ENCODE measurements at regions not wholly inside any gene's neighbourhood (a gene's known extent, or its start where the extent isn't known, plus 50 kb on each side); places are given as distances from the start of the nearest gene placed in this dataset.
"Not testable (repeated sequence)": the region's sequence is repeated elsewhere in the genome, so short reads cannot be mapped to it uniquely, and the experiment has no call there.

- H3K9ac ChIP-seq (ENCODE audit: low read depth, low read length): no peak overlapping the region
- no peaks in the 10 kb centered on the region for H3K4me1 ChIP-seq (ENCODE audit: insufficient read depth, low read length)
- peaks cover 3% of the 10 kb centered on the region; the same call in 1 of the 2 replicates for H3K9me3 ChIP-seq (ENCODE audit: control insufficient read depth, insufficient read depth, low read length)
- H3K36me3 ChIP-seq (ENCODE audit: insufficient read depth, low read length): no peaks in the 10 kb centered on the region
Observed at GRCh38 chr10:28997734-28998133, 291.1 kb upstream of the LYZL1 start.

DNA sequence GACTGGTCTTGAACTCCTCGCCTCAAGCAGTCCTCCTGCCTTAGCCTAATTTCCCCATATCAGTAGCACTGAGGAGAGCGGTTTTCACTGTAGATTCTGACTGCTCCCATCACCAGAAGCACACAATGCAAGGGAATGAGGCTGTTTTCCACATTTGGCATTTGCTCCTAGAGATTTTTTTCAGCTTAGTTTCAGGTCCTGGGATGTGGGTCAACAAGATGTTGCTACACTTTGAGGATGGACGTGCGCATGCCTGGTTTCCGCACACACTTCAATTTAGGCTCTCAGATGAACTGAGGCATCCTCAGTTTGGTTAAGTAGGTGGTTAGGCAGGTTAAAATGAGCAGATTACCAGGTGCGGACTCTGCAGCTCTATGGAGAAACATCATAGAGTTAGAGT is 287.1 kb upstream of the LYZL1 start:
- no peaks in the 10 kb centered on the region for H3K4me1 ChIP-seq (ENCODE audit: insufficient read depth, low read length)
- peaks cover 3% of the 10 kb centered on the region; the same call in 1 of the 2 replicates for H3K9me3 ChIP-seq (ENCODE audit: control insufficient read depth, insufficient read depth, low read length)
- H3K9ac ChIP-seq (ENCODE audit: low read depth, low read length): no peak overlapping the region
- no peaks in the 10 kb centered on the region for H3K36me3 ChIP-seq (ENCODE audit: insufficient read depth, low read length)

DNA sequence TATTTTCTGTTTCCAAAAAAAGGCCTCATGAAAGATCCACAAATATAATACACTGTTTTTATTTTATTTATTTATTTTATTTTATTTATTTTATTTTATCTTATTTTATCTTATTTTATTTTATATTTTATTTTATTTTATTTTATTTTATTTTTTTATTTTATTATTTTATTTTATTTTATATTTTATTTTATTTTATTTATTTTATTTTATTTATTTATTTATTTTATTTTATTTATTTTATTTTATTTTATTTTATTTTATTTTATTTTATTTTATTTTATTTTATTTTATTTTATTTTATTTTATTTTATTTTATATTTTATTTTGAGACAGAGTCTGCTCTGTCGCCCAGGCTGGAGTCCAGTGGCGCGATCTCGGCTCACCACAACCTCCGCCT is 285.9 kb upstream of the LYZL1 start:
- H3K4me1 ChIP-seq (ENCODE audit: insufficient read depth, low read length); H3K9me3 ChIP-seq (ENCODE audit: control insufficient read depth, insufficient read depth, low read length); H3K36me3 ChIP-seq (ENCODE audit: insufficient read depth, low read length); H3K9ac ChIP-seq (ENCODE audit: low read depth, low read length): not testable (repeated sequence)

DNA sequence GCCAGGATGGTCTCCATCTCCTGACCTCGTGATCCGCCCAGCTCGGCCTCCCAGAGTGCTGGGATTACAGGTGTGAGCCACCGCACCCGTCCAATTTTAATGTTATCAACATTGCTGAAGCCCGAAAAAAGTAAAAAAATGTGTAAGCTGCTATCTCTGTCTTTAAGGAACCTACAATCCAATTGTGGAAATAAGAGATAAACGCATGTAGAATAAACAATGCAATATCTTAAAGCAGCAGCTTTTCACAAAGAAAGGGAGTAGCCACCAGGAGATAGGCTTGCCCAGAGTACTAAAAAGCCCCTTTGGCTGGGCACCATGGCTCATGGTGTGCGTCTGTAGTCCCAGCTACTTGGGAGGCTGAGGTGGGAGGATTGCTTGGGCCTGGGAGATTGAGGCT is 282.9 kb upstream of the LYZL1 start:
- H3K36me3 ChIP-seq (ENCODE audit: insufficient read depth, low read length): no peaks in the 10 kb centered on the region
- no peak overlapping the region for H3K9ac ChIP-seq (ENCODE audit: low read depth, low read length)
- H3K4me1 ChIP-seq (ENCODE audit: insufficient read depth, low read length): no peaks in the 10 kb centered on the region
- peaks cover 6% of the 10 kb centered on the region; the same call in 1 of the 2 replicates for H3K9me3 ChIP-seq (ENCODE audit: control insufficient read depth, insufficient read depth, low read length)

DNA sequence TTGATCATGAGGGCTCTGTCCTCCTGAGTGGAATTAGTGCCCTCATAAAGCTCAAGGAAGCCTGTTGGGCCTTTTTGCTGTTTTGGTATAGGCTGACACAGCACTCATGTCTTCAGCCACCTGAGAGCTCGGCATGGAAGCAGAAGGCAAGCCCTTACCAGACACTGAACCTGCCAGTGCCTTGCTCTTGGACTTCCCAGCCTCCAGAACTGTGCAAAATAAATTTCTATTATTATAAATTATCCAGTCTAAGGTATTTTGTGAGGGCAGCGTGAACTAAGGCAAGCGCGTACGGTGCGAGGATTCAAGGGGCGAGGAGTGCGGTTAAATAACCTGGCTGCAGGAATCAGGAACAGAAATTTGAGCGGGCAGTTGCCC is 281.5 kb upstream of the LYZL1 start:
- Histone ChIP-seq H3K36me3 (ENCODE audit: insufficient read depth, low read length) (no peaks in the 10 kb centered on the region), H3K4me1 (ENCODE audit: insufficient read depth, low read length) (no peaks in the 10 kb centered on the region), H3K9ac (ENCODE audit: low read depth, low read length) (no peak overlapping the region), H3K9me3 (ENCODE audit: control insufficient read depth, insufficient read depth, low read length) (peaks cover 6% of the 10 kb centered on the region; the same call in 1 of the 2 replicates)

DNA sequence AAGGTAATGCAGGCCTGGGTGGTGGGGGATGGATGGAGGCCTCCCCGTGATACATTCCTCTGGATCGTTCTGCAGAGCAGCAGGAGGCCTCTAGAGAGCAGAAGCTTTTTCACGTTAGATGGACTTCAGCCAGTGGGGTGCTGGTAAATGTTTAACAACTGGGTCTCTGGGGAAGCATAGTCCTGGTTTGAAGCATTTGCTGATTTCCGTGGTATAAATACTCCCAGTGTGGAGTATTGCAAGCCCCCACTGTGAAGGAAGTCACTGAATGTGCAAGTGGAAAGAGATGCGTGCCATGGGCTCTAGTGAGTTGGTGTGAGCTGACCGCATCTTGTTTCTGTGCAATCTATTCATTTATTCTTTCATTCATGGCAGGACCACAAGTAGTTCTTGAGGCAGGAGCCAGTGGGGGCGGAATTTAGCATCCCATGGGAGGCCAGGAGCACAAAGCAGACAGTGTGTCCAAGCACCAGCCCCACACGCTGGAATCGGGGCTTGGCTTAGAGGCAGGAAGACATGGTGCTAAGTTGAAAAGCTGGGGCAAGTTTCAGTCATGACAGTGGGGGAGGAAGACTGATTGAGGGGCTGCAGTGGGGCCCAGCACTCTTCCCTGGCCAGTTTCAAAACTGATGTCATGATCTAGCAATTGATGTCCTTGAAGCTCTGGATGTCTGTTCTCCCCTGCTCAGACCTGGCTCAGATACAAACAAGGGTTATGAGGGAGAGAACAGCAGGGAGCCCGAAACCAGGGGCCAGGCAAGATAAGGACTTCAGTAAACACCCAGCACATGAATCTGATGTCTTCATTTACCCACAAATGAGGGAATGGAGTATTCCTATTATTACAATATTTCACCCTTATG is 280.9 kb upstream of the LYZL1 start:
- no peaks in the 10 kb centered on the region for H3K36me3 ChIP-seq (ENCODE audit: insufficient read depth, low read length)
- peaks cover 6% of the 10 kb centered on the region; the same call in 1 of the 2 replicates for H3K9me3 ChIP-seq (ENCODE audit: control insufficient read depth, insufficient read depth, low read length)
- H3K9ac ChIP-seq (ENCODE audit: low read depth, low read length): no peak overlapping the region
- H3K4me1 ChIP-seq (ENCODE audit: insufficient read depth, low read length): no peaks in the 10 kb centered on the region

GRCh38 chr10:29009464-29009863 is 279.4 kb upstream of the LYZL1 start:
- Histone ChIP-seq H3K36me3 (ENCODE audit: insufficient read depth, low read length) (no peaks in the 10 kb centered on the region), H3K9ac (ENCODE audit: low read depth, low read length) (no peak overlapping the region), H3K9me3 (ENCODE audit: control insufficient read depth, insufficient read depth, low read length) (peaks cover 6% of the 10 kb centered on the region; the same call in 1 of the 2 replicates), H3K4me1 (ENCODE audit: insufficient read depth, low read length) (no peaks in the 10 kb centered on the region)

DNA sequence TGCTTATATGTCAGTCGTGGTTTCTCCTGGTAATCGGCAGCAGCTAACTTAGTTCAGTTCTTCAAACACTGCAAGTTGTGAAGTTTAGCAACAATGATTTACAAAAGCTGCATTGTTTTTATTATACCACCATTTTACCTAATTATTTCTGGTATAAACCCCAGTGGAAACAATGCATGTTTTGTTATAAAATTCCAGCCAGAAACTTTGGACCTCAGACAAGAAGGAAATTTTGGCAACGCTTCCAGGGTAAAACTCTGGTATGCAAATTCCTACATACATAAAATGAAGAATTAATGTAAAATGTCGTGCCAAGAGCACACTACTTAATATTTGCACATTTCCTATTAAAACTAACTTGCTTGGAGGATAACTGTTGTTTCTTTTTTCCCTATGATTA is 277.4 kb upstream of the LYZL1 start:
- H3K9me3 ChIP-seq (ENCODE audit: control insufficient read depth, insufficient read depth, low read length): peaks cover 4% of the 10 kb centered on the region; the same call in 1 of the 2 replicates
- H3K4me1 ChIP-seq (ENCODE audit: insufficient read depth, low read length): no peaks in the 10 kb centered on the region
- no peak overlapping the region for H3K9ac ChIP-seq (ENCODE audit: low read depth, low read length)
- H3K36me3 ChIP-seq (ENCODE audit: insufficient read depth, low read length): no peaks in the 10 kb centered on the region

- no peaks in the 10 kb centered on the region for H3K9me3 ChIP-seq (ENCODE audit: control insufficient read depth, insufficient read depth, low read length)
- no peak overlapping the region for H3K9ac ChIP-seq (ENCODE audit: low read depth, low read length)
- H3K4me1 ChIP-seq (ENCODE audit: insufficient read depth, low read length): no peaks in the 10 kb centered on the region
- H3K36me3 ChIP-seq (ENCODE audit: insufficient read depth, low read length): no peaks in the 10 kb centered on the region
Observed at GRCh38 chr10:29012926-29013554, 275.8 kb upstream of the LYZL1 start.

GRCh38 chr10:29021591-29021990 is 267.3 kb upstream of the LYZL1 start:
- Histone ChIP-seq H3K4me1 (ENCODE audit: insufficient read depth, low read length) (peaks cover 15% of the 10 kb centered on the region), H3K9me3 (ENCODE audit: control insufficient read depth, insufficient read depth, low read length) (no peaks in the 10 kb centered on the region), H3K36me3 (ENCODE audit: insufficient read depth, low read length) (no peaks in the 10 kb centered on the region), H3K9ac (ENCODE audit: low read depth, low read length) (no peak overlapping the region)

DNA sequence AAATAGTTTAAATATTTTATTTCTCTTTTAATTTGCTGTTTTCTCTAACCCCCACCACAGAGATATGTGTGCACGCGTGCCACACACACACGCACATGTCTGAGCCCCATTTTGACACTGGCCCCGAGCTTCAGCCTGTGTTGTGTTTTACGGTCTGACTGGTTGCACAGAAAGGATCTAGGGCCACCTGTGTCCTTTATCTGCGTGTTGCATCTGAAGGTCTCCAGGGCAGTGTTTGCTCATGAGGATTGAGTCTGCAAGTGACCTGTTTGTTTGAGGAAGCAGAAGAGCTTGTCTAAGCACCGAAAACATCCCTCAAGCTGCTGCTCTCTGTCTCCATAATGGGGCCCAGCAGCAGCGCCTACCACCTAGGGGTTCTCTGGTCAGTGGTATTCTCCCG is 266.4 kb upstream of the LYZL1 start:
- Histone ChIP-seq H3K9ac (ENCODE audit: low read depth, low read length) (no peak overlapping the region), H3K4me1 (ENCODE audit: insufficient read depth, low read length) (peaks cover 16% of the 10 kb centered on the region), H3K36me3 (ENCODE audit: insufficient read depth, low read length) (no peaks in the 10 kb centered on the region), H3K9me3 (ENCODE audit: control insufficient read depth, insufficient read depth, low read length) (no peaks in the 10 kb centered on the region)

- H3K9ac ChIP-seq (ENCODE audit: low read depth, low read length): no peak overlapping the region
- H3K9me3 ChIP-seq (ENCODE audit: control insufficient read depth, insufficient read depth, low read length): no peaks in the 10 kb centered on the region
- H3K4me1 ChIP-seq (ENCODE audit: insufficient read depth, low read length): peaks cover 16% of the 10 kb centered on the region
- H3K36me3 ChIP-seq (ENCODE audit: insufficient read depth, low read length): no peaks in the 10 kb centered on the region
Observed at GRCh38 chr10:29023678-29024077, 265.2 kb upstream of the LYZL1 start.

DNA sequence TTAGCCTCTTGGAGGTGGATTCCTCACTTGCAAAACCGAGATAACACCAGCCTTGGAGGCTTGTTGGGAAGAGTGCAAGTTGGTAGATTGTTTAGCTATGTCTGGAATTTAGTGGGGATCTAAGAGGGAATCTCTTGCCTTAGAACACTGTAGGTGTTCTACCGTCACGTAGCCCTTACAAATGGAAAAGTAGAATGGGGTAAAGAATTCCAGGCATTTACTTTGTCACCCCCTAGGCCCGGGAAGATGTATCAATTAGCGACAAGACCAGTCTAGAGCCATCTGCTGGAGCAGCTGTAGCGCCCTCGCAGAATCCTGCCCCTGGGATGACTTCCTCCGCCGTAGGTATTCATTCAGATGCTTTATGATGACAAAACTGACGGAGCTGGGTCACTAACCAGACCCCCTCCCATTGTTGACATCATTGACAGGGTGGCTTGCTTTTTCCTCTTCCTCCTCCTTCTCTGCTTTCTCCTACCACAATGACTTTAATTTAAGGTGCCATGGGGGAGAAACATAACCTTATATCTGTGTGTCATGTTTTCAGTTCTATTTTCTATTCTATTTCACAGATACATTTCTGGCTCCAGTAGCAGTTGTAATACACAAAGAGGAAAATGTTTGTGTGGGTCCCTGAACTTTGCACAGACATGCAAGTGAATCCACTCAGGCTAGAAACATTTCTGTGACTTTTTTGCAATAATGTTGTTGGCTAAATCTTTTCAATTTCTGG is 262.6 kb upstream of the LYZL1 start:
- Histone ChIP-seq H3K9me3 (ENCODE audit: control insufficient read depth, insufficient read depth, low read length) (no peaks in the 10 kb centered on the region), H3K36me3 (ENCODE audit: insufficient read depth, low read length) (no peaks in the 10 kb centered on the region), H3K4me1 (ENCODE audit: insufficient read depth, low read length) (peaks cover 16% of the 10 kb centered on the region), H3K9ac (ENCODE audit: low read depth, low read length) (no peak overlapping the region)

DNA sequence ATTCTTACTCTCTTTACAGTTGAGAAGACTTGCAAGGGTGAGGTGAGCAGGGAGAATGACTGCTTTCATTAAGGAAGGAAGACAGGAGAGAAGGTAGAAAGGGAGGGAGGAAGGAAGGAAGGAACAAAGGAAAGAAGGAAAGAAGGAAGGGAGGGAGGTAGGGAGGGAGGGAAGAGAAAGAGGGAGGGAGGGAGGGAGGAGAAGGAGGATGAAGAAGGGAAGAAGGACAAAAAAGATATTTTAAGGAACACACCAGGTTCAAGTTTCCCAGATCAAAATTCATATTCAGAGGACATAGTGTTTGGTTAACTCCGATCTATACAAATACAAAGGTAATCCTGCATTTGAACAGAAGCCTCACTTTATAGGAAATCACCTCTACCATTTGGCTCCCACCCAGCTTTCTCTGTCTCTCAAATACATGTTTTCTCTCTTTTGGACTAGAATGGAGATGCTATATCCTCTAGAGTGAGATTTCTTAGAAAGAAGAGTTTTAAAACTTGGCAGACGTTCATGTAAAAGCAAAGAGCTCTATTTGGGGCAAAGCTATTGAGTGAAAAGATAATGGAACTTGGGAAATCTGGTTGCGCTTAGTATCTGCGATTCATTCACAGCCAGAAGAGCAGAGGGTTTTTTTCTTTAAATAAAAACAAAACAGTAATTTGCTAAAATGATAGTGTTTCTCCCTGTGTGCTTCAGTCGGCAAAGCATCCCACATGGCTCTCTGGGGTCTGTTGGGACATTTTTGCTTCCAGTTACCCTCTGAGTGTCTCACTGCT is 261.9 kb upstream of the LYZL1 start:
- peaks cover 16% of the 10 kb centered on the region for H3K4me1 ChIP-seq (ENCODE audit: insufficient read depth, low read length)
- no peaks in the 10 kb centered on the region for H3K36me3 ChIP-seq (ENCODE audit: insufficient read depth, low read length)
- H3K9me3 ChIP-seq (ENCODE audit: control insufficient read depth, insufficient read depth, low read length): no peaks in the 10 kb centered on the region
- no peak overlapping the region for H3K9ac ChIP-seq (ENCODE audit: low read depth, low read length)
